Upper lobe of left lung (tissue), 4 donors: ENCODE measurements at regions not wholly inside any gene's neighbourhood (a gene's known extent, or its start where the extent isn't known, plus 50 kb on each side); places are given as distances from the start of the nearest gene placed in this dataset.

Experiments used
- CTCF ChIP-seq, 6 experiments: fragments of 450-650 bp in 4 of 6; fragments of 200-600 bp in 2 of 6; sonication (generic) in 2 of 6; IDR thresholded peaks; one replicate each; pipeline ENCODE4 v1.5.1; 2016 to 2019; ENCODE audit warnings: antibody characterized with exemption in 6 of 6
- POLR2A ChIP-seq, 4 donors: fragments of 450-650 bp; IDR thresholded peaks; one replicate each; pipeline ENCODE4 v1.5.1; 2016 to 2017; ENCODE audit warnings: antibody characterized with exemption in 4 of 4, mild to moderate bottlenecking in 2 of 4

GRCh38 chr5:57402761-57403160 lies 79.8 kb downstream of the ACTBL2 start:
- TF ChIP-seq POLR2A (IDR thresholded peaks at IDR 0.05) = no peak
- TF ChIP-seq CTCF (IDR thresholded peaks at IDR 0.05) = no peak
